ENCODE measurements at regions not wholly inside any gene's neighbourhood (a gene's known extent, or its start where the extent isn't known, plus 50 kb on each side); places are given as distances from the start of the nearest gene placed in this dataset.

GRCh38 chr2:122079844-122080243 is 324.4 kb downstream of the TSN start:
- no peaks in the 10 kb centered on the region for H3K4me1 ChIP-seq (ENCODE audit: control insufficient read depth in 5 of 5, insufficient read depth in 5 of 5, low read length in 5 of 5)
- no peak overlapping the region for H3K4me3 ChIP-seq
- H3K9ac ChIP-seq (ENCODE audit: insufficient read depth in 1 of 2, low read length in 2 of 2), result no peak overlapping the region
- H3K9me3 ChIP-seq (ENCODE audit: control insufficient read depth in 4 of 4, insufficient read depth in 3 of 4, low read length in 3 of 4), result no peaks in the 10 kb centered on the region
- ATAC-seq (ENCODE audit: insufficient read depth, low FRiP score) (no peak), DNase-seq (no peak)
- TF ChIP-seq, protein P1, sequence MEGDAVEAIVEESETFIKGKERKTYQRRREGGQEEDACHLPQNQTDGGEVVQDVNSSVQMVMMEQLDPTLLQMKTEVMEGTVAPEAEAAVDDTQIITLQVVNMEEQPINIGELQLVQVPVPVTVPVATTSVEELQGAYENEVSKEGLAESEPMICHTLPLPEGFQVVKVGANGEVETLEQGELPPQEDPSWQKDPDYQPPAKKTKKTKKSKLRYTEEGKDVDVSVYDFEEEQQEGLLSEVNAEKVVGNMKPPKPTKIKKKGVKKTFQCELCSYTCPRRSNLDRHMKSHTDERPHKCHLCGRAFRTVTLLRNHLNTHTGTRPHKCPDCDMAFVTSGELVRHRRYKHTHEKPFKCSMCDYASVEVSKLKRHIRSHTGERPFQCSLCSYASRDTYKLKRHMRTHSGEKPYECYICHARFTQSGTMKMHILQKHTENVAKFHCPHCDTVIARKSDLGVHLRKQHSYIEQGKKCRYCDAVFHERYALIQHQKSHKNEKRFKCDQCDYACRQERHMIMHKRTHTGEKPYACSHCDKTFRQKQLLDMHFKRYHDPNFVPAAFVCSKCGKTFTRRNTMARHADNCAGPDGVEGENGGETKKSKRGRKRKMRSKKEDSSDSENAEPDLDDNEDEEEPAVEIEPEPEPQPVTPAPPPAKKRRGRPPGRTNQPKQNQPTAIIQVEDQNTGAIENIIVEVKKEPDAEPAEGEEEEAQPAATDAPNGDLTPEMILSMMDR (IDR thresholded peaks at IDR 0.05; ENCODE audit: control extremely low read depth, extremely low read depth), result no peak
- no peak overlapping the region for H3K27ac ChIP-seq (ENCODE audit: low read depth in 1 of 2, low read length in 1 of 2)
- H3K27me3 ChIP-seq (ENCODE audit: control insufficient read depth in 3 of 3, insufficient read depth in 3 of 3, low read length in 2 of 3), result no peaks in the 10 kb centered on the region
- no peaks in the 10 kb centered on the region for H3K36me3 ChIP-seq (ENCODE audit: control insufficient read depth in 4 of 4, insufficient read depth in 4 of 4, low read length in 4 of 4)
- 91 to 95% methylated on average over 3 of the region's 3 CpGs for WGBS, 2 donors

DNA sequence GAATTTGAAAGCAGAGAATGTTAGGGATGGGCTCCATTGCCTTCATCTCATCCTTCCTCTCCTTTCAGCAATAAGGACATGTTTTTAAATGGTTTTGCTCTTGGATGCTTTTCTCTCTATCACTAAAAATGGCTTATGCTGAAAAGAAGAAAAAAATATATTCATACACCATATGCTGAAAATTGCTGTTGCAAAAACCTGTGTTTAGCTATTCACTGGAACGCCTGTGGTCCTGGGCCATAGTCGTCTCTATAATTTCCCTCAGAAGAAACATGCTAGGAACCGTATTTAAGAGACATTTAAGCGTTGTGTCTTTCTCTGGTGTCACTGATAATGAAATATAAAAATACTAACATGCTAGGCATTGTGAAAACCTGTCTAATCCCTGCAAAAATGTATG is 324.9 kb downstream of the TSN start:
- Histone ChIP-seq H3K36me3 (ENCODE audit: control insufficient read depth in 4 of 4, insufficient read depth in 4 of 4, low read length in 4 of 4) (no peaks in the 10 kb centered on the region), H3K9ac (ENCODE audit: insufficient read depth in 1 of 2, low read length in 2 of 2) (no peak overlapping the region), H3K9me3 (ENCODE audit: control insufficient read depth in 4 of 4, insufficient read depth in 3 of 4, low read length in 3 of 4) (no peaks in the 10 kb centered on the region), H3K4me3 (no peak overlapping the region), H3K27ac (ENCODE audit: low read depth in 1 of 2, low read length in 1 of 2) (no peak overlapping the region), H3K27me3 (ENCODE audit: control insufficient read depth in 3 of 3, insufficient read depth in 3 of 3, low read length in 2 of 3) (no peaks in the 10 kb centered on the region), H3K4me1 (ENCODE audit: control insufficient read depth in 5 of 5, insufficient read depth in 5 of 5, low read length in 5 of 5) (no peaks in the 10 kb centered on the region)
- TF ChIP-seq, protein P1 (IDR thresholded peaks at IDR 0.05; ENCODE audit: control extremely low read depth, extremely low read depth), result no peak
- WGBS, 2 donors, result 93 to 97% methylated on average over 4 of the region's 4 CpGs
- no peak for ATAC-seq (ENCODE audit: insufficient read depth, low FRiP score)
- DNase-seq, result no peak

GRCh38 chr2:122080871-122081270 is 325.4 kb downstream of the TSN start:
- no peak for ATAC-seq (ENCODE audit: insufficient read depth, low FRiP score)
- Histone ChIP-seq H3K4me1 (ENCODE audit: control insufficient read depth in 5 of 5, insufficient read depth in 5 of 5, low read length in 5 of 5) (no peaks in the 10 kb centered on the region), H3K4me3 (no peak overlapping the region), H3K27me3 (ENCODE audit: control insufficient read depth in 3 of 3, insufficient read depth in 3 of 3, low read length in 2 of 3) (no peaks in the 10 kb centered on the region), H3K36me3 (ENCODE audit: control insufficient read depth in 4 of 4, insufficient read depth in 4 of 4, low read length in 4 of 4) (no peaks in the 10 kb centered on the region), H3K9ac (ENCODE audit: insufficient read depth in 1 of 2, low read length in 2 of 2) (no peak overlapping the region), H3K27ac (ENCODE audit: low read depth in 1 of 2, low read length in 1 of 2) (no peak overlapping the region), H3K9me3 (ENCODE audit: control insufficient read depth in 4 of 4, insufficient read depth in 3 of 4, low read length in 3 of 4) (no peaks in the 10 kb centered on the region)
- 84 to 88% methylated on average over 2 of the region's 2 CpGs for WGBS, 2 donors
- TF ChIP-seq, protein P1 (IDR thresholded peaks at IDR 0.05; ENCODE audit: control extremely low read depth, extremely low read depth), result no peak
- DNase-seq, result no peak

DNA sequence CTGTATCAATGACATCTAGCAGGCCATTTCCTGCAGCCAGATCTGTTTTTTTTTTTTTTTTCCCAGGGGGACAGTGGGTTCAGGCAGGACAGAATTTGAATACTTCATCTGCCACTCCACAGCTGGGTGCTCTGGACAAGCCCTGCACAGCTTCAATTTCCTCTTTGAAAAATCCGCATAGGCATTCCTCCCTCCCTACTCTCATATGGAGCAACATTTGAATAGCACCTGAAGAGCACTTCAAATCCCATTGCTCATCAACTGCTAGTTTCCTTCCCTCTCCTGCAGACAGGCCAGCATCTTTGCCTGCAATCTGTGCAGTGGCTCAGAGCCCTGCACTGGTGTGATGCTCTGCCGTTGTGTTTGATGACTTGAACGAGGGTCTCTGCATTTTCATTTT is 326.3 kb downstream of the TSN start:
- DNase-seq (peak in 1 of 3 donors; percentile 32), ATAC-seq (ENCODE audit: insufficient read depth, low FRiP score) (peak; percentile 80)
- Histone ChIP-seq H3K4me1 (ENCODE audit: control insufficient read depth in 5 of 5, insufficient read depth in 5 of 5, low read length in 5 of 5) (no peaks in the 10 kb centered on the region), H3K27ac (ENCODE audit: low read depth in 1 of 2, low read length in 1 of 2) (no peak overlapping the region), H3K9ac (ENCODE audit: insufficient read depth in 1 of 2, low read length in 2 of 2) (no peak overlapping the region), H3K36me3 (ENCODE audit: control insufficient read depth in 4 of 4, insufficient read depth in 4 of 4, low read length in 4 of 4) (no peaks in the 10 kb centered on the region), H3K4me3 (no peak overlapping the region), H3K27me3 (ENCODE audit: control insufficient read depth in 3 of 3, insufficient read depth in 3 of 3, low read length in 2 of 3) (no peaks in the 10 kb centered on the region), H3K9me3 (ENCODE audit: control insufficient read depth in 4 of 4, insufficient read depth in 3 of 4, low read length in 3 of 4) (no peaks in the 10 kb centered on the region)
- WGBS, 2 donors, result 59 to 70% methylated on average over 3 of the region's 3 CpGs
- TF ChIP-seq, protein P1 (IDR thresholded peaks at IDR 0.05; ENCODE audit: control extremely low read depth, extremely low read depth), result no peak
